Medulla oblongata (tissue), 1 donor: ENCODE measurements at regions not wholly inside any gene's neighbourhood (a gene's known extent, or its start where the extent isn't known, plus 50 kb on each side); places are given as distances from the start of the nearest gene placed in this dataset.
A peak's percentile ranks its signal among the peaks of the same experiment; 100 is the strongest.

Experiments used
- DNase-seq: peaks from one replicate; pipeline ENCODE4 v3.0.0-alpha.2; 2015; ENCODE audit errors: extremely low spot score

- no peak for DNase-seq
These were observed 129.1 kb upstream of the ANK3 start for GRCh38 chr10:60518745-60519144.

GRCh38 chr10:60517805-60518204 is 128.1 kb upstream of the ANK3 start:
- DNase-seq: no peak

GRCh38 chr10:60513281-60513680 is 123.6 kb upstream of the ANK3 start:
- no peak for DNase-seq

GRCh38 chr10:60511477-60512229 is 122.0 kb upstream of the ANK3 start:
- DNase-seq: no peak

GRCh38 chr10:60508831-60509230 is 119.2 kb upstream of the ANK3 start:
- DNase-seq: no peak

GRCh38 chr10:60508037-60508436 is 118.4 kb upstream of the ANK3 start:
- DNase-seq: peak; percentile 30

GRCh38 chr10:60502621-60503020 is 112.9 kb upstream of the ANK3 start:
- no peak for DNase-seq

GRCh38 chr10:60498985-60499384 is 109.3 kb upstream of the ANK3 start:
- DNase-seq: no peak

GRCh38 chr10:60497364-60497763 is 107.7 kb upstream of the ANK3 start:
- no peak for DNase-seq

- no peak for DNase-seq
These were observed 106.5 kb upstream of the ANK3 start for GRCh38 chr10:60496181-60496580.

GRCh38 chr10:60495338-60496055 is 105.8 kb upstream of the ANK3 start:
- DNase-seq: peak; percentile 33

- DNase-seq: no peak
These were observed 105.1 kb upstream of the ANK3 start for GRCh38 chr10:60494774-60495173.

GRCh38 chr10:60491162-60491561 is 101.5 kb upstream of the ANK3 start:
- no peak for DNase-seq

- DNase-seq: no peak
These were observed 100.3 kb upstream of the ANK3 start for GRCh38 chr10:60490013-60490412.

- no peak for DNase-seq
These were observed 98.5 kb upstream of the ANK3 start for GRCh38 chr10:60488111-60488669.

GRCh38 chr10:60487543-60487942 is 97.9 kb upstream of the ANK3 start:
- no peak for DNase-seq

GRCh38 chr10:60485025-60485424 is 95.3 kb upstream of the ANK3 start:
- no peak for DNase-seq

- DNase-seq: peak; percentile 62
These were observed 91.3 kb upstream of the ANK3 start for GRCh38 chr10:60480865-60481563.

GRCh38 chr10:60479305-60480020 is 89.8 kb upstream of the ANK3 start:
- DNase-seq: no peak

GRCh38 chr10:60476451-60476850 is 86.8 kb upstream of the ANK3 start:
- DNase-seq: no peak

GRCh38 chr10:60473557-60473956 is 83.9 kb upstream of the ANK3 start:
- no peak for DNase-seq

- DNase-seq: no peak
These were observed 80.4 kb upstream of the ANK3 start for GRCh38 chr10:60470091-60470490.
